Limb (tissue), 2 donors: ENCODE measurements at regions not wholly inside any gene's neighbourhood (a gene's known extent, or its start where the extent isn't known, plus 50 kb on each side); places are given as distances from the start of the nearest gene placed in this dataset.

ENCODE experiments used
- DNase-seq, 2 donors: peaks; one replicate each; pipeline ENCODE4 v3.0.0-alpha.2; 2016; ENCODE audit errors: extremely low spot score in 2 of 2

- DNase-seq = no peak
These were observed 596.9 kb upstream of the PCDH15 start for GRCh38 chr10:55397777-55398496.

GRCh38 chr10:55378196-55378595, 577.2 kb upstream of the PCDH15 start:
- DNase-seq = no peak

GRCh38 chr10:55374917-55375316, 573.9 kb upstream of the PCDH15 start:
- DNase-seq = no peak

- no peak for DNase-seq
These were observed 573.0 kb upstream of the PCDH15 start for GRCh38 chr10:55374060-55374459.

DNA sequence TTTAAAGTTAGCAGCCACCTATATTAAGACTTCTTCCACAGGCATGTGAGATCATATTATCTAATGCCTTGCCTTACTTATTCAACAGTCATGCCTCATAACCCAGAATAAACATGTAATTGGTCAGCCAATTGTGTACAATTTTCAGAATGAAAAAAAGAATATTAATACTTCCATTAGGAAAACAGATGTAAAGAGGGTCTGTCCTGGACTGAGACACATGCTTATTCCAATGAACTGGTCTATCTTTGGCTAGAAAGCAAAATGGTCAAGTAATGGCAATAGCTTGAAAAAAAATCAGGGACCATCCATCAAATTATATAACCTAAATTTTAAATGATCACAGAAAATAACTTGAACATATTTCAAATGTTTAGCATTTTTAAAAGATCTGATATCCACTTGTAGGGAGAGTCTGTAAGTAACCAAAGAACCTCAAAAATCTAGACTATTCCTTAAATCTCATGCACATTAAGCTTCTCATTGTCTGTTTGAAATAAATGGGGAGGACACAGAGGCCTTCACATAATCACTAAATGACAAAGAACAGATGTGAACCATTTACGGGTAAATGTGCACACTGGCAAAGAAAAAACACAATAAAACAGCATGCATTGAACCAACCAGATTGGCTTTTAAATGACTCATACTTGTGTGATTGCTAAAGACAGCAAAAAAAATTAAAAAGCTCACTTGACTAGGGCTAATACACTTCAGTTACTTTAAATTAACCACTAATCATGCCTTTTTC, 568.8 kb upstream of the PCDH15 start:
- no peak for DNase-seq

GRCh38 chr10:55368467-55368866, 567.4 kb upstream of the PCDH15 start:
- DNase-seq = no peak

DNA sequence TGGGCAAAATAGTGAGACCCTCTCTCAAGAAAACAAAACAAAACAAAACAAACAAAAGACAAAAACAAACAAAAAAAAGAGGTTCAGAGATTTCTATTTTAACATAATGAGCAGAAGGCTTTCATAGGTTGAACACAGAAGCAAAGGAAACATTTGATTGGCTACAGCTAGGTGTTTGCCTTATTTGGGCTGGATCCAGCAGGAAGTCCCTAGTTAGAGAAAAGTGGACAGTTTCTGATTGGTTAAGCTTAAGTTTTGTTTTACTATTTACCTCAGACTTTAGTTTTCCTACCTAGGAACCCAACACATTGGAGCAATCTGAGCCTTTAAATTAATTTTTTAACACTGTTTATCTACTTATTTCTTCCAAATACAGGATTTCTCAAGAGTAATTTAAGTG, 566.5 kb upstream of the PCDH15 start:
- no peak for DNase-seq

DNA sequence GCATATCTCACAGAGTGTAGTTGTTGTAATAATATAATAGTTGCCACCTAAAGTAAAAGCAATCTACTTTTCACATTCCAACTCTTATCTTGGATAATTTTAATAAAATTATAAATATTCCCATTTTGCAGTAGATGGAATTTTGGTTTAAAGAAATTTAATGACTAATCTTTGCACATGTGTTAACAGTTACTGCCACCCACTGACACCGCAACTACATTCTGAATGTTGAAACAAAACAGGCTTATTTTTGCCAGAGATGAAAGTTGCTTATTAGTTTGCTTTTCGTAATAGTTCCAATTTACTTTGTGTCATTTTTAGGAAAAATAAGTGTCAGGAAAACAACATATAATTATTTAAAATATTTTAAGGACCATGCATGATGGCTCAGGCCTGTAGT, 557.5 kb upstream of the PCDH15 start:
- no peak for DNase-seq

DNA sequence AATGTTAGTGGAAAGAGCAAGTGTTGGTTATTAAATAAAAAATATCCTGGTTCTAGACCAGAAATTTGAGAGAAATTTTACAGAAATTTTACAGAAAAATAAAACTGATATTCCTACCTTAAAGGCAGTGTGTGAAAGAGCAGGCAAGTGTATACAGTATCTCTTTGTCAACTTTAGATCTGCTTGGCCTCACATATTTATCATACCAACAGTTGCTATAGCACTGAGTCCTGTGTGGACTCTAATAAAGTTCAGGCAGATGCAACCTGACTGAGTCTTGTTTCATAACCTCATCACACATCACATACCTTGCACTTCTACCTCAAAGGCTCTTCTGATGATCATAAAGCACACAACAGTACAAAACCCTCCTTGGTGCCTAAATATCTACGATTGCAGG, 552.4 kb upstream of the PCDH15 start:
- no peak for DNase-seq

DNA sequence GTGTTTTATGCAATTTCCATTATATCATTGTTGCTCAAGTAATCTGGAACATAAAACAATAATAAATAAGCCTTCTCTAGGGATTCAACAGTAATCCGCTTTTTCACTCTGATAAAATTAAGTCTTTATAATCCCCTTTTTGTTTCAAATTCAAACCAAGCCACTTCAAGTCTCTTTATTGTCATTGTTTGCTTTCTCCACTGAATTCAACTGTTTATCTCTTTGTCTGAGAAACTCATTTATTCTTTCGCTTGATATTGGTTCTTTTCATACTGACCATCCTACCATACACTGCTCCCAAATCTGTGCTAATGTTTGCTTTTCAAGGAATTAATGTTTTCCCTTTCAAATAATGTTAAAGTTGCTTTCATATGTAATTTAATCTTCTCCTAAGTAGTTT, 550.4 kb upstream of the PCDH15 start:
- no peak for DNase-seq

- DNase-seq = no peak
These were observed 547.5 kb upstream of the PCDH15 start for GRCh38 chr10:55348534-55348933.

DNA sequence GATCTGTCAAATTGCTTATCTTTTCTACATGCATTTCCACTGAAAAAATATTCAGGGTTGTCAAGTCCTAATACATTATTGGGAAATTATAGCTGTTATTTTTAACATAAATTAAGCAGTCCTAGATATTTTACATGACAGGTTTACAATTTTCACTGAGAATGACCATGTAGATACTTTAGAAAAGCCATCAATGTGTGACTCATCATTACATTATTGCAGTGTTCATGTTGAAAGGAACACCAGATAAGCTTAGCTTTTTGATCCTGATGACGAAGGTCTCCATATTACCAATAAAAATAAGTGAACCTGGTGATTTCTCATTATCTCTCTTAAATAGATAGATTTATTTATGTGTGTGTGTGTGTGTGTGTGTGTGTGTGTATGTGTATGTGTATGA, 529.5 kb upstream of the PCDH15 start:
- DNase-seq = no peak

DNA sequence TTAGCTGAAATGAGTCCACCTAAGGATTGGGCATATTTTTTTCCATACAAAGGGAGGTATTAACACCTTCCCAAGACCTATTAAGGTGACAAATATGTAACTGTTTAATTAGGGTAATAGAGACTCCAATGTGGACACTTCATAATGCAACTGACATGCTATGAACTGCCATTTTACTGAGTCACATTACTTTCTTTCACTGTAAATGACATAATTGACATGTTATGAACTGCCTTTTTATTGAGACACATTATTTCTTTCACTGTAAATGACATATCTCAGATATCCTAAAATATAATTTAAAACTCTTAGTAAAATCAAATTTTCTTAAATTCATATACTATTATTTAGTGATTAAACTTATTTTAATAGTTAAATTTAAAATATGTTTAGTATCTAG, 528.8 kb upstream of the PCDH15 start:
- DNase-seq = no peak

- no peak for DNase-seq
These were observed 519.2 kb upstream of the PCDH15 start for GRCh38 chr10:55320187-55320700.

- no peak for DNase-seq
These were observed 511.0 kb upstream of the PCDH15 start for GRCh38 chr10:55311848-55312635.

GRCh38 chr10:55310143-55310542, 509.1 kb upstream of the PCDH15 start:
- no peak for DNase-seq

DNA sequence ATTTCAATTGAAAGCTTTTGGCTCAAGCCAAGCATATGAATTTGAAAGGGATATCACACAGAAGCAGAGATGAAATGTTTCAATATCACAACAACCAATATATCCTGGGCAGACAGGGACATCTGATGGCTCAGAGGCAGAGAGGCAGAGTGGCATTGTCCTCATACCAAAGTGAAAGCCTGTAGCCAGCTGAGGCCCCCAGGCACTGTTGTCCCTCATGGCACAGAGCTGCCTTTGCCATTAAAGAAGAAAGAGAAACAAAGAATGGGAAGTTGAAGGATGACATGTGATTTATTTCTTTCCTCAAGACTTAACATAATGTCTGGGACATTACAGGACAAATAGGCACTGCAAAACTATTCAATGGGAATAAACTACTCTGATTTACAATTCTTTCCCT, 504.3 kb upstream of the PCDH15 start:
- DNase-seq = no peak

- peak in 1 of 2 donors; percentile 12 for DNase-seq
These were observed 486.3 kb upstream of the PCDH15 start for GRCh38 chr10:55287346-55287745.

DNA sequence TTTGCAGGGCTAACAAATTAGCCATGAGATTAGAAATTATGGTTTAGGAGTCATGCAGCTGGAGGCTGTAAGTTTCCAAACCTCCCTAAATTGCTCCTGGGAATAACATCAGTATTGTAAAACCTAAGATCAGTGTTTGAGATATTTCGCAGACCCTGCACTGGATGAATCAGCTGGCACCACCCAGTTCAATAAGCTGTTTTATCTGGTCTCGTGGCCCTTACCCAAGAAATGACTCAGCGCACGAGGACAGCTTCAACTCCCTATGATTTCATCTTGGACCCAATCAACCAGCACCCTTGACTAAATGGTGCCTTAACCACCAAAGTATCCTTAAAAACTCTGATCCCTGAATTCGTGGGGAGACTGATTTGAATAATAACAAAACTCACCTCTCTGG, 482.0 kb upstream of the PCDH15 start:
- DNase-seq = no peak

DNA sequence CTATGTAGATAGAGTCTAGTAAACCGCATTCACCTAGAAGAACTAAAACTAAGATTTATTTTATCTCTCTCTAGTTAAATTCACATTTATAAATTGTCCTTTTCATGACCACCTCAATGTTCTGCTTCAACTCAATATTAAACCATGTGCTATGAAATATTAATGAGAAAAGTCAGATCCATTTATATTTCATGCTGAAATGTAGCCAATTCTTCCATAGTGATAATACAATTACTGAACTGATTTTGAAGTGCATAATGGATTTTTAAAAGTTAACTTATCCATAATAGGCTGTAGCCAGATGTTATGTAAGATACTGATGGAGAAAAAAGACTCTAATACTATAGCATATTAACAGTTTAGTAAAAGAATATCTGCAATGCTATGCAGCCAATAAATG, 479.7 kb upstream of the PCDH15 start:
- no peak for DNase-seq

GRCh38 chr10:55277549-55277948, 476.5 kb upstream of the PCDH15 start:
- DNase-seq = no peak

DNA sequence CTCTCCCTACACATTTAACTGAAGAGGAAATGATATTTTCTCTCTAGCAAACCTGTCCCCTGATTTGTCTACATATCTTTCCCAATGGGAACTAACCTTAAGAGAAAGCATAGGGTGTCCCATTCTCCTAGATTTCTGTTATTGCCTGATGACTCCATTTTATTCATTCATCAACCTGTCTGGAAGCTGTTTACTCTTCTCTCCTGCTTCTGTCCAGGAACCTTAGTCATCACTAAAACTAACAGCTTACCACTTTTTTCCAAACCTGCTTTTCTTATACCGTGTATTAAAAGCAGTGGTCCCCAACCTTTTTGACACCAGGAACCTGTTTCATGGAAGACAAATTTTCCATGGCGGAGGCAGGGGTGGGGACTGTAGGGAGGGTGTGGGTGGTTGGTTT, 473.3 kb upstream of the PCDH15 start:
- DNase-seq = no peak
